T-helper 2 cell (primary cell): ENCODE measurements at regions not wholly inside any gene's neighbourhood (a gene's known extent, or its start where the extent isn't known, plus 50 kb on each side); places are given as distances from the start of the nearest gene placed in this dataset.

Source experiments
- DNase-seq, 5 experiments: peaks; one replicate each; pipeline versions ENCODE4 v3.0.0 to v3.0.0-alpha.2; 2012 to 2022

DNA sequence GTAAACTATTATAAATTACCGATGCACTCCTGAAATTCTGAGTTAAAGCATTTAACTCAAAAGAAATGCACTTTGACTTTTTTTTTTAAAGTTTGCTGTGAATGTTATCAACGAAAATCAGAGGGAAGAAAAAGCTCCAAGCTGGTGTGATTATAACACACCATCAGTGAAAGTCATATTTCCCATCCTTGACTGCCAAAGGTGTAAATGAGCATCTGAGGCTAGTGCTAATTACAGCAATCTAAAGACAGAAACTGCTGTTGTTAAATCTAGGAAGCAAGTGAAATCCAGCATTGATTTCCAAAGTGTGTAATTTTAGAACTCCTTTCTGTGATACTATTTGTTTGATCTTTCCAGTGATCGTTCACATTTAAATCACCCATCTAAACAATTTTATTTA, 1538.8 kb downstream of the TECRL start:
- DNase-seq = no peak

DNA sequence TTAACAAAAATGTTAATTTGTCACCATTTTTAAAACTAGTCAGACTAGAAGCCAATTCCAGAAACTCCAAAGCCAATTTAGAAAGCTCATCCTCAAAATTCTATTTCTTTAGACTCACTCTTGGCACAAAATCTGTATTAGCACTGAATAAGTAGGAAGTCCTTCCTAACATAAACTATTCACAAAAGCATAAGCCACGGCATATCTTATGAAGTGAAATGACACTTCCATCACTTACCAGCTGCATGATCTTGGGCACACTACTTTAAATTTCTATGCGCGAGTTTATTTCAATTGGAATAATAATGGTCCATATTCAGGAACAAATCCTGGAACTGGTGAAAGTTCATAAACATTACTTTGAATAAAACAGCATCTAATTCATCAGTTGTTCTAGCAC, 1544.0 kb downstream of the TECRL start:
- DNase-seq = no peak

DNA sequence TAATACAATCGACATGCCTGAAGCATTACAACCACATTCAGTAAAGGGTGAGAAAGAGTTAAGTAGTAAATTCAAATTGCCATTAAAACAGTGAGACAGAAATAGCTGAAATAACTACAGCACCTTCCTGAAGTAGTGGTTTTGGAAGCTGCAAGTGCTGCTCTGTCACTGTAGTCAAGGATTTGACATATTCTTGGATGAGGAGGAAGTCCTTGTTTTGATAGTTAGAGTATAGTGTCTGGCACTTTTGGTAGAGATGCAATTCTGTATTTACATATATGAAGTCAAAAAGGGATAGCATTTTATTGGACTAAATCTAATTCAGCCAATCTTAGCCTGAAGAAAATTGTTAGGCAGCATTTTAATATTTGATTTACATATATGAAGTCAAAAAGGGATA, 1559.6 kb downstream of the TECRL start:
- DNase-seq = no peak

DNA sequence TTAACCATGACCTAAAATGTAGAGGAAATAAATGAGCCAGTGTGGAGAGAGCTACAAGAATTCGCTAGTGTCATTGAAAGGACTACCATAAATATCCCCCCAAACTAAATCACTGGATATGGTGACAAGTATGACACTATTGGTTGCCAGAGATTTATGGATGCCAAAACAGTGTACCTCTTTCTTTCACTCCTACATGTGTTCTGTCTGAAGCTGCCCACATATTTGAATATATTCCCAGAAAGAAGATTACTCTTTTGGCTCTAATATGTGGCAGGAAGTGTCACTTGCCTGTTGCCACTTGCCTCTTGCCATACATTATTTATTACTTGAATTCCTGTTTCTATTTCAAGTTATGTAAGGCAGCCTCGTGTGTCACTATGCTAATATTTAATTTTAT, 1573.6 kb downstream of the TECRL start:
- no peak for DNase-seq

DNA sequence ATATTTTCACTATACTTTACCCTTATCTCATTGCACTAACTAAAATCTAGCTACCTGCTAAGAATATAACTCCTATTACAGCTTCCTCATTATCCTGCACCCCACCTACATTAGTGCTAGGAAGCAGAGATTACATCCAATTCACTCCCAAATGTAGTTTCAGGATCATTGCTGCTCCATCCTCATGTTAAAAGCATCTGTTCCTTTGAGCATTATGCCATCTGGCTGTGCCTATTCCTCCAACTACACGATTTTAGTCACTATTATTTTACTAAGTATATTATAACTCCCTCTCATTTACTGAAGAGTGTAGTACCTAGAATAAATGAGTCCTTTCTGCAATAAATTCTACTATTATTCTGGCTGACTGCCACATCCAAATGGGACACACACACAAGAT, 1586.9 kb downstream of the TECRL start:
- no peak for DNase-seq

DNA sequence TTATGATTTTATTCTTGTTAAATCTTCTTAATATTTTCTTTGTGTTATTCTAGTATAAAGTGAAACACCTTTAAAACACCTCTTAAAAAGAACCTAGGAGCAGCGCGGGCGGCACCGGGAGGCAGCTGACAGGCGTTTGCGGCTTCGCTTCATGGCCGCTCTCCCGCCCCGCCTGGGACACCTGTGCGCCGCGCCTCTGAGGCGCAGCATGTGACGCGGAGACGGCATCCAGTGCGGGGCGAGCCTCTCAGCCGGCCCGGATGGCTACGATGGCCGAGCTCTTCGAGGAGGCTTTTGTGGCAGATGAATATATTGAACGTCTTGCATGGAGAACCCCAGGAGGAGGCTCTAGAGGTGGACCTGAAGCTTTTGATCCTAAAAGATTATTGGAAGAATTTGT, 1592.7 kb downstream of the TECRL start:
- DNase-seq = no peak

DNA sequence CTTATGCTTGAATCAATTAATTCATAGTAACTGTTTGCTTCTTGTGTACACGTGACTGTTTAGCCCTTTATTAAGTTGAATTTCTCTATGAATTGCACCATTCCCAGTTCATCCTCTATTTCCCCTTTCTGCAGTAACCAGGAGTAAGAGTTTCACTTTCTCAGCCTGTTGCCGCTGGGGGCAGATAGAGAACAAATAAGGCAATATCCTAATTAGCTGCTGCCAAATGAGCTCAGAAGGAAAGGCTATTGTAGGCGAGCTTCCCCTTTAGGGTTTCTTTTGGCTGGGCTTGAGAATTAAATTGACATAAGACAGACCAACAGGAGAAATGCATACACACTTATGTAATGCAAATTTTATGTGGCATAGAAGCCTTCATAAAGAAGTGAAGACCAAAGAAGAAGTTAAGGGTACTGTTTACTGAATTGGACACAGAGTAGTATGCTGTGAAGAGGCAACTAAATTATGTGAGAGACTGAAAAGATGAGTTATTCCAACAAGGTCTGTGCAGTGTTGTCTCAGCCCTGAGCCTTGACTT, 1594.7 kb downstream of the TECRL start:
- DNase-seq = no peak

DNA sequence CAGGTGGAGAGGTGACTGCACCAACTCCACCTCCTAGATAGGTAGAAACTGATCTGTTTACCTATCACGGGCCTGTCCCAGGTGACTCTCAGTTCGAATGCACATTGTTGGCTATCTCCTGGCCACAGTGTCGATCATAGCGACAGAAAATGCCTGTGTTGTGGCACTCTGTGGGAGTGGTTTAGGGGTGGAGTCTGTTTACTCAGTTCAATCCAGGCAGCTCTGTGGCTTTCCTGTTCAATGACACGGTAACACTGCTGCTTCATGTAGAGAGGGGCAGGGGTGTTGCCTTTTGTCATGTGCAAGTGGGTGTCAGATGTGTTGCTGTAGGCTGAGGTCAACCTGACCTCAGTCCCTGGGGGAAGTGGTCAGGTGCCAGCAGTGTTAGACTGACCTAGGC, 1602.4 kb downstream of the TECRL start:
- DNase-seq = no peak

DNA sequence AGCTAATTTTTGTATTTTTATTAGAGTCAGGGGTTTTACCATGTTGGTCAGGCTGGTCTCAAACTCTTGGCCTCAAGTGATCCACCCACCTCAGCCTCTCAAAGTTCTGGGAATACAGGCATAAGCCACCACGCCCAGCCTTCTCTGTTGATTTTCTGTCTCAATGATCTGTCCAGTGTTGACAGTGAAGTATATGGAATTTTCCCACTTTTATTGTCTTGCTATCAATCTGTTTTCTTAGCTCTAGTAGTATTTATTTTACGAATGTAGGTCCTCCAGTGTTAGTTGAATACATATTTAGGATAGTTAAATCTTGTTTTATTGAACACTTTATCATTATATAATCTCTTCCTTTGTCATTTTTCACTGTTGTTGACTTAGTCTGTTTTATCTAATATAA, 1603.9 kb downstream of the ADGRL3 start:
- no peak for DNase-seq

DNA sequence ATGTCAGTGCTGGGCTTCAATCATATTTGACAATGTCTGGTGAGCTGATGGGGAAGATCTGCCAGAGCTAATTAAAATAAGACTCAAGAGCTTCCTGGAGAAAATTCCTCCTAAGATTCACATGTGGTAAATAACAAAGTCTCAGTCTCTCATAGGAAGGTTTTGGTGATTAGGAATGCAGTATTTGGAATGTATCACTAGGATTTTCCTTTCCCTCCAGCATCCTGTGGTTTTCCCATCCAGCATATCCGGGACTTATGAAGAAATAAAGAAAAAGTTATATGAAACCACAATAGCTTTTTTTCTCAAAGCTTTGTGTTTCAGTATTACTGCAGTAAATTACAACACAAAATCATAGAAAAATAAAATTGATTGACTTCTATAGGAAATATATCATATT, 1597.1 kb downstream of the ADGRL3 start:
- DNase-seq = no peak

DNA sequence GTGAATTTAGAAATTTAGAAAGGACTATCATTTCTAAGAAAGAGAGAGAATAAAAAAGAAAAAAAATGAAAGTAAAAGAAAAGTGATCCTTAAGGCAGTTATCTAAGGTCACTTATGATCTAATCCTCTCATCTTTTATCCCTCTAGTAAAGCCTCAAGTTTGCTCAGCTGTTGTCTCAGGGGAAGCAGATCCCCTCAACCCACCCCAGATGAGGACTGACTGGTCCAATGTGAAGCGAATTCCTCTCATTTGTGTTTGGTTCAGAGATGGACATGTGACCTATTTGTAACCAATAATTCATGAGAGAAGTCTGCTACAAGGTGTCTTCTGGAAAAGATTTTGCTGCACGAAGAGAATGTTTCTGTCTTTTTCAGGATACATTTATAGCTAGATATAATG, 1591.3 kb downstream of the ADGRL3 start:
- DNase-seq = no peak

DNA sequence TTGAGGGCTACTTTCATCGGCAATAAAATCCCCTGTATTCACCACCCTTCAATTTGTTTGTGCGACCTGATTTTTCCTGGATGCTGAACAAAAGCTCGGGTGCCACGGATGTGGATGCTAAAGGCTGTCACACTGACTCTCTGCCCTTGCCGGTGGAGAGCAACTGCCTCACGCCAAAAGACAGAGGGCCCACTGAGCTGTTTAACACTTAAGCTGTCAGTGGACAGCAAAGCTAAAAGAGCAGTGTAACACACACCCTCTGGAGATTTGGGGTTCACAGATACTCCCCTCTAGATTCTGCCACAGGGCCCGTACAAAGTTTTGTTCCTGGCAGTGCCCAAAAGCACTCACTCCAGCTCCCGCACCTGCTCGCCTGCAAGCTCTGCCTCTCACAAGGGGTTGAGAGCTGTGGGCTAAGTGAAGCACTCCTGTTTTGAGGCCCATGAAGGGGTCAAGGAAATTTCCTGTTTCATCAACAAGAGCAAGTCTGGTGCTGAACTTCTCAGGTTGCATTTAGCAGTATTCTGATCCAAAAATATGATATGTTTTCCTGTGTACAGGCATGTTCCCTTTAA, 1571.9 kb downstream of the ADGRL3 start:
- DNase-seq = no peak

DNA sequence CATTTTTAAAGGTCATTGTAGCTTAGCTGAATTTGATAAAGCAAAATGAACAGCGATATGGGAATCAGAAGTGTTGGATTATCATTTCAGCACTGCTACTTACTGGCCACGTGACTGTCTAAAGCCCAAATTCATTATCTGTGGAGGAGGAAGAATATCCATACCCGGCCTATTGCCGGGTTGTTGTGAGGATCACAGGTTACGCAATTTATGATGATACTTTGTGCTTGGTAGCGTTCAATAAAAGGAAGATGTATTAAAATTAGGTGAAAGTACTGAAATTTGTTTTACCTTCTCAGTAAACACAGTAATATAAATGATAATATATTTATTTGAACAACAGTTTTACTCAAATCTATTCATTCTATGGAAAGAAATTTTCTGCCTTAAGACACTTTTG, 1540.2 kb downstream of the ADGRL3 start:
- DNase-seq = no peak

DNA sequence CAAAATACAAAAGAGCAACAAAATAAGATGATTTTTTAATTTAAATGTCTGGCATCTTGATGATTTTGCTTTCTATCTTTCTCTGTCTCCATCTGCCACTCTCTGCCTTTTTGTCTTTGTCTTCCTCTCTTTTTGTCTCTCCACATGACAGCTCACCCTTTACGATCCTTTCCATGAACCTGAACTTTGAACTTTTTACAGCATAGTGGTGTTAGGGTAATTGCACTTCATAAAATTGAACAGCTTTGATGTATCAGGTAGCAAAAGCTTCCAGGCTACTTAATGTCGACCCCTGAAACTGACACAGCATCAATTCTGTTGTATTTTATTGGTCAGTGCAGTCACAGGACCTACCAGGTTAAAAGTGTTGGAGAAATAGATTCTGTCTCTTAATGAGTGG, 1517.0 kb downstream of the ADGRL3 start:
- no peak for DNase-seq

DNA sequence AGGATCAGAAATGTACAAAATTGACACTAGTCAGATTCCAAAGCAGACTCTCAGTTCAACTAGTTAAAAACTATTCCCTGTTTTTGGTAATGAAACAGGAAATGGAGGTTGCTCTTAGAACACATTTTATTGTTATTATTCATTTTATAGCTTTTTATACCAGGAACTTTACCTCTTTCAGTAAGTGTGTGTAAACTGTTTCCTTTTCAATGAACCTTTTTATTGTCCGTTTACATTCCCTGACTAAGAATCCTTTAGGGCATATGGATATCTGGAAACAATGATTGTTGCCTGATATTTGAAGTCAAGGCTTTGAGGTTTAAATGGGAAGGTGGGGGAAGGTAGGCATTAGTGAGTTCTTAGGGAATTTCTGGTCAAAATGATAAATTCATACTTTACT, 1511.4 kb downstream of the ADGRL3 start:
- no peak for DNase-seq

DNA sequence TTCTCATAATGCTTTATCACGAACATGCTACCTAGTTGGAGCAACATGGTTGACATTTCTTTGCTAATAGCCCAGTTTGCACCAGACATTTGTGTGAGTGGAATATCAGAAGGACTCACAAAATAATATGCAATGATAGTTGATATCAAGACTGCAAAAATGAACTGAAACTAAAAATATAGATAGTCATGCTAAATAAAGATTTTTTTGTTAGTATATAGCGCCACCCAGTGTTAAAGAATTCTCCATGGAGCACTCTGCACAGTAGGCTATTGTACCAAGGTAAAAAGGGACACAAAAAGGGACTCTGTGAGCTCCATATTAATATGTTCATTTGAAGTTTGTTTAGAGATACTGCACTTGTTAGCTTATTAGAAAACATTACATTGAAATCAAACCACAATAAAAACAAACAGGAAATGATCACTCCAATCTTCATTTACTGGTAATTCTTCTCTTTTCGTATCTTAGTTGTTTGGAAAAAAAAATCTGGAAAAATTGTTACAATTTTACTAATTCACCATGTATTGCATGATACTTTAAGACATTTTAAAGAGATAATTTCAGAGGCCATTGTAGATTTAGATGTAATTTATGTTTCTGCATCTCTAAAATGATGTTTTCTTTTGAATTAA, 1509.6 kb downstream of the ADGRL3 start:
- DNase-seq = peak in 1 of 5 experiments; percentile 5

DNA sequence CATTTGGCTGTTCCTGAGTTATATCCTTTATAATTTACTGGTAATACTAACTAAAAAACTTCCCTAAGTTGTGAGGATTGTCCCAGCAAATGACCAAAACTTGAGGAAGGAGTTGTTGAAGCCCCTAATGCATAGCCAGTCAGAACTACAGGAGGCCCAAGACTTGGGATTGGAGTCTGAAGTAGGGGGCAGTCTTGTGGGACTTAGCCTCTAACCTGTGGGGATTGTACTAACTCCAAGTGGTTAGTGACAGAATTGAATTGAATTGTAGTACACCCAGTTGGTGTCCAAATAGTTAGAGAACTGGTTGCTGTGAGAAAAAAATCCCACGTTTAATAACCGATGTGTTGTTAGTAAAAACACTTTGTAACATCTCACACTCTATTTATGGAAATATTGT, 1506.3 kb downstream of the ADGRL3 start:
- DNase-seq = no peak

DNA sequence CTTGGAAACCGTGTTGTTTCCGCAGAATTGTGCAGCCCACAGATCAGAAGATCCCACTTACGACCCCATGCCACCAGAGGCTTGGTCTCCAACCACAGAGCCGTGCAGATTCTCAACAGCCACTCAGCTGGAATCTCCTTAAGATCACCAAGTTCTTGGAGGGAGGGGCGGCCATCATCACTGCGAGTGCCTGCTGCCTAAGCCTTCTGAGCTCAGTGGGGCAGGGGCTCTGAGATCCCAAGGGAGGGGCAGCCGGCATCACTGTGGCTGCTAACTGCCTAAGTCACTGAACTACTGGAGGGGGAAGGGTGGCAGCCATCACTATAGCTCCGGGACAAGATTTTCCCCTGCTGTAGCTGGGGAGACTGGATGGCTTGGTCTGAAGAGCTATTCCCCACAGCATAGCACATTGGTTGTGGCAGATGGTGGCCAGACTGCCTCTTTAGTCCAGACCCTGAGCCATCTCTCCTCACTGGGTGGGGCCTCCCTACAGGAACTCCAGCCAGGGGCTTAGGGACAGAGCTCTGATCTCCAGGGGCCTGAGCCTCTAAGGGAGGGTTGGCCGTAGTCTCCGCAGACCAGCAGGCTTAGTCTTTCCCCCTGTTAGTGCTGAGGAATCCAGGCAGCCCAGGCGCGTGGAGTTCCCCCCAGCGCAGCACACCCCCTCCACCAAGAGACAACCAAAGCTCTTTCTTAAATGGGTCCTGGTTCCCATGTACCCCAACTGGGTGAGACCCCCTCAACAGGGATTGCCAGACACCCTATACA, 1483.9 kb downstream of the ADGRL3 start:
- DNase-seq = no peak

DNA sequence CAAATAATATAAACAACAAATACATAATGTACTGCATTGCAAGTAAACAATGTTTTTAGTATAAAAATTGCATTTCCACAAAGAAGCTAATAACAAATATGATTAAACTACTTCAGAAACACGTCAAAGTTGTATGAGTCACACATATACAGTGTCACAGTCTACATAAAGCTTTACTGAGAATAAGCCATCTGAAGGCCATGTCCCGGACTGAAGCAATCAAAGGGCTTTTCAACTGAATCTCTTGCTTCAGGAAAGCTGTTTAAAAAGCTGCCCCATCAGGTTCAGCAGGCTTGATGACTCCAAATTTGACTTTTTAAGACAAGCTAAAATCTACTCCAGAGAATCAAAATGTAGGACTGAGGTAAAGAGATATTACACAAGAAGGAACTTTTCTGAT, 1476.8 kb downstream of the ADGRL3 start:
- no peak for DNase-seq

DNA sequence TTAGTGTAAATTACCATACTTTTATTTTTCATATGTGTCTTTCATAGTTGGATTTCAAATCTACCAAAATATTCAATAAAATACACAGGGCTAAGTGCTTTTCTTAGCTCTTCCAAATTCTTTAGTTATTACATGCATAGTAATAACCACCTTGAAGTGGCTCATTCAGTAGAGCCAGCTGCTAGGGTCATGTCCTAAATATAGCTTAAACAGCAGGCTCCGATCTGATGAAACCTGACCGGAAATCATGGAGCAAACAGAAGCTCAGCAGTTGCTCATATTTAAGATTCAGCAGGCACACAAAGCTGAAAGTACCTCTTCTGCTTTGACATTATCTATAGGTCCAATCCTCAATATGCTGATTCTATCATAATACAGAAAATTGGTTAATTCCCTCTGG, 1470.4 kb downstream of the ADGRL3 start:
- DNase-seq = no peak

DNA sequence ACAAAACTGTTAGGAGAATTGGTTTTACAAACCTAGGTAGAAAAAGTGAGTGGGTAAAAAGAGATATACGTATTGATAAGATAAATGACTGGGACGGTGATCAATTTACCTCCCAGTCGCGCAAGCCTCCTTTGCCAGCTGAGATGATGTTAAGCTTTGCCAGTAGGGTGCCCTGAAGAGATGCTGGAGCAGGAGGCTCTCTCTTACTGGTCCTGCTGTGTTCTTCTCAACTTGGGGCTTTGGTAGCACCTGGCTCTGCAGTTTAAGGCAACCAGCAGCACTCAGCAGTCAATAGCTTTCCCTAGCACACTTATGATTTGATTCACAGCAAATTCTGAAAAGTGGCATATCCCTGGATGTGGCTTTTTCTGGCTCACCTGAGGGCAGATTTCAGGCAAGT, 1461.7 kb downstream of the ADGRL3 start:
- no peak for DNase-seq

DNA sequence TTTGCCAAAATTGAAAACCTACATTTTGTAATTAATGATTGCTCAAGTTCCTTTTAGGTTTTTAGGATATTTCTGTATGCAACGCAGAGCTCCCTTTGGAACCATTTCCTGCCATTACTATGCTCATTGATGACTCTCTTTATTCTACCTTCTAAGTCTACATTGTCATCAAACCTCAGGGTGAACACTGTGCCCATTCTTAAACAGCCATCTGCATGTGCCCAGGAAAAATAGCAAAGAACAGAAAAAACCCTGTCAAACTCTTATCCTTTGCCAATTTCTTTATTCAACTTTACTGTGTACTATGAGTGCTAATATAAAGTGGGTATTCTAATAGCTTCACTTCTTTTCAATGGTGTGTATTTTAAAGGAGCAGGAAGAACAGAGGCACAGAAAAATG, 1455.9 kb downstream of the ADGRL3 start:
- no peak for DNase-seq

DNA sequence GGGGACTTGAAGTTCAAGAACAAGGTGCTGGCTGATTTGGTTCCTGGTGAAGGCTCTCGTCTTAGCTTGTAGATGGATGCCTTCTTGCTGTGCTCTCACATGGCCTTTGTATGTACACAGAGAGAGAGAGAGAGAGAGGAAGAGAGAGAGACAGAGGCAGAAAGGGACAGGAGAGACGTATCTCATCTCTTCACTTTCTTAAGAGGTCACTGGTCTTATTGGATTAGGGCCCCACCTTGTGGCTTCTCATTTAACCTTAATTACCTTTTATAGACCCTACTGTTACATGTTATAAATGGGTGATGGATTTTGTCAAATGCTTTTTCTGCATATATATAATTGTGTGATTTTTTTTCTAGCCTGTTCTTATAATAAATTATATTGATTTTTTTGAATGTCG, 1444.2 kb downstream of the ADGRL3 start:
- DNase-seq = no peak

DNA sequence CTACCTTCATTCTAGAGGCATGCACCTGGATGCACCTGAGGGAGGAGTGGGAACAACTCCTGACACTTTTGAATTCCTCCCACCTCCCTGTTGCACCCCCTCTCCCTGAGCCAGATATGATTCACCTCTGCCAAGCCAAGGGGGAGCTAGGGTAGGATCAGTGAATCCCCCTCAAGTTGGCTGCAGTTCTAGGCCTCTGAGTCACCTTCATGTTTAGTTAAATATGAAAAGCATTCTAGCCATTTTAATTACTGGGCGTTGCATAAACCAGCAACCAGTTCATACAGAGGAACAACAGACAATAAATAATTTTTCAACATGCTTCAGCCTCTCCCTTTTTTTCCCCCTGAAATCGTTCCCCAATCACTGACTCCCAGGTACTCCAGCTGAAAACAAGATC, 1440.2 kb downstream of the ADGRL3 start:
- DNase-seq = no peak
